ENCODE measurements at regions not wholly inside any gene's neighbourhood (a gene's known extent, or its start where the extent isn't known, plus 50 kb on each side); places are given as distances from the start of the nearest gene placed in this dataset.
"Not testable (repeated sequence)": the region's sequence is repeated elsewhere in the genome, so short reads cannot be mapped to it uniquely, and the experiment has no call there.

GRCh38 chr3:135393898-135394525, 571.5 kb upstream of the PPP2R3A start:
- no peak for DNase-seq (ENCODE audit: low spot score)

- DNase-seq (ENCODE audit: low spot score) = no peak
Observed at GRCh38 chr3:135412475-135412874, 553.1 kb upstream of the PPP2R3A start.

GRCh38 chr3:135416182-135416581, 549.3 kb upstream of the PPP2R3A start:
- DNase-seq (ENCODE audit: low spot score) = no peak

GRCh38 chr3:135419155-135419554, 546.4 kb upstream of the PPP2R3A start:
- no peak for DNase-seq (ENCODE audit: low spot score)

GRCh38 chr3:135426508-135426907, 539.0 kb upstream of the PPP2R3A start:
- DNase-seq (ENCODE audit: low spot score) = no peak

GRCh38 chr3:135432402-135432801, 533.1 kb upstream of the PPP2R3A start:
- DNase-seq (ENCODE audit: low spot score) = no peak

- DNase-seq (ENCODE audit: low spot score) = not testable (repeated sequence)
Observed at GRCh38 chr3:135438889-135439597, 526.5 kb upstream of the PPP2R3A start.

GRCh38 chr3:135439632-135440031, 525.9 kb upstream of the PPP2R3A start:
- not testable (repeated sequence) for DNase-seq (ENCODE audit: low spot score)

GRCh38 chr3:135440233-135440632, 525.3 kb upstream of the PPP2R3A start:
- no peak for DNase-seq (ENCODE audit: low spot score)

GRCh38 chr3:135440746-135441145, 524.8 kb upstream of the PPP2R3A start:
- no peak for DNase-seq (ENCODE audit: low spot score)

GRCh38 chr3:135444058-135444457, 521.5 kb upstream of the PPP2R3A start:
- no peak for DNase-seq (ENCODE audit: low spot score)

GRCh38 chr3:135447483-135447882, 518.0 kb upstream of the PPP2R3A start:
- no peak for DNase-seq (ENCODE audit: low spot score)

GRCh38 chr3:135448520-135448919, 517.0 kb upstream of the PPP2R3A start:
- no peak for DNase-seq (ENCODE audit: low spot score)

- DNase-seq (ENCODE audit: low spot score) = no peak
Observed at GRCh38 chr3:135449046-135449445, 516.5 kb upstream of the PPP2R3A start.

- no peak for DNase-seq (ENCODE audit: low spot score)
Observed at GRCh38 chr3:135451037-135451785, 514.3 kb upstream of the PPP2R3A start.

- no peak for DNase-seq (ENCODE audit: low spot score)
Observed at GRCh38 chr3:135452881-135453280, 512.6 kb upstream of the PPP2R3A start.

GRCh38 chr3:135453326-135453725, 512.2 kb upstream of the PPP2R3A start:
- DNase-seq (ENCODE audit: low spot score) = no peak

- DNase-seq (ENCODE audit: low spot score) = no peak
Observed at GRCh38 chr3:135454890-135455289, 510.6 kb upstream of the PPP2R3A start.

GRCh38 chr3:135456108-135456790, 509.3 kb upstream of the PPP2R3A start:
- DNase-seq (ENCODE audit: low spot score) = no peak

GRCh38 chr3:135458541-135459322, 506.8 kb upstream of the PPP2R3A start:
- DNase-seq (ENCODE audit: low spot score) = no peak

GRCh38 chr3:135460273-135460672, 505.3 kb upstream of the PPP2R3A start:
- DNase-seq (ENCODE audit: low spot score) = no peak

- DNase-seq (ENCODE audit: low spot score) = no peak
Observed at GRCh38 chr3:135471911-135472310, 493.6 kb upstream of the PPP2R3A start.
